Activated CD4-positive, CD25-positive, alpha-beta regulatory T cell treated with anti-CD3 and anti-CD28 coated beads, Interleukin-2, amount 50 U/mL, for 24 hours (primary cell): ENCODE measurements at regions not wholly inside any gene's neighbourhood (a gene's known extent, or its start where the extent isn't known, plus 50 kb on each side); places are given as distances from the start of the nearest gene placed in this dataset.
"Not testable (repeated sequence)": the region's sequence is repeated elsewhere in the genome, so short reads cannot be mapped to it uniquely, and the experiment has no call there.

Source experiments
- ATAC-seq, 2 donors: fragments of 150-1000 bp; cut with Tn5 transposase; one replicate each; pipeline ENCODE4 v1.10.0; 2021; ENCODE audit warnings: mild to moderate bottlenecking in 1 of 2, moderate library complexity in 1 of 2

- ATAC-seq, result no peak
Measured at GRCh38 chr22:35138521-35138920, 72.6 kb downstream of the ISX start.

DNA sequence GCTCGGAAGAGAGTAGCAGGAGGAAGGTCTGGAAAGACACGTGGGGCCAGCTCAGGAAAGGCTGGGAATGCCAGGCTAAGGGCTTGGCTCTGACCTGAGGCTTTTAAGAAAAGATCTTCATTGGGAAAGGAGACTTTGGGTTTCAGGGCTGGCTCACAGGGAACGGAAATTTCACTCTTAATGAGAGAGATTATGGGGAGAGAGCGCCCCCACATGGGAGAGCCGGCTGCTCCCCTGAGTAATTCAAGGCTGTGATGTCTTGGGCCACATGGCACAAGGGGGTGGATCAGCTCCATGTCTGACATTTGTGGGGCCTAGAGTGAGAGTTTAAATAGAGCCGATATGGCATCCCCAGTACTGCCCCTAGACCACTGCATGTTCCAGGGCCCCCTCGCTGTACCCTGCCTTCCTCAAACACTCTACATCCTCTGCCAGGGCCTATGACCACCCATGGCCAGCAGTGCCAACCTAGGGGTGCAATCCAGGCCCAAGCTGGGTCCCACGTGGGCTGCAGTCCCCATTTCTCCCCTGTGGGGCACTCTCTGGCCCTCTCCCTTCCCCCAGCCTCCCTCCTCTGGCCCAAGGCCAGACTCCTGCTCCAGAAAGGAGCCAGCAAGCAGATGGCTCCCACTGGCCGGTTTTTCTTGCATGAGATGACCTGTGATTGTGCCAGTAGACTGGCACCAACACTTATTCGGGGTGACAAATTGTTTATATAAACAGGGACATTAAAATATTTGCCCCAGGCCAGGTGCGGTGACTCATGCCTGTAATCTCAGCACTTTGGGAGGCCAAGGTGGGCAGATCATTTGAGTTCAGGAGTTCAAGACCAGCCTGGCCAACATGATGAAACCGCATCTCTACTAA is 75.2 kb downstream of the ISX start:
- ATAC-seq, result no peak

DNA sequence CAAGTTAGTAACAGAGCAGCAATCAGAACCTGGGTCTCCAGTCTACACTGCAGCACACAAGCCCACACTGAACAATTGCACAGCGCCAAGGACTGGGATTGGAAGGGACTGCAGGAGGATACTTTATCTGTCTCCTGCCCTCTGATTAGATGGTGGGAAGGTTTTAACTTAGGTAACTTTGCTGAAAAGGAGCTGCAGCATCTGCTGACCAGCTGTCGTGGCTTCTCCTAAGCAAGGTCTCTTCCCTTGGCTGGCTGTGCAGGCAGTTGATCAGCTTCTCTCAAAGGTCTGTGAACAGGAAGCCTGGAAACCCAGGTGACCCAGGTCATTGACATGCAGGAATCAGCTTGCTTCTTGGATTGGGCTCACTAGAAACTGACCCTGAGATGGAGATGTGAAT is 82.4 kb downstream of the ISX start:
- no peak for ATAC-seq

DNA sequence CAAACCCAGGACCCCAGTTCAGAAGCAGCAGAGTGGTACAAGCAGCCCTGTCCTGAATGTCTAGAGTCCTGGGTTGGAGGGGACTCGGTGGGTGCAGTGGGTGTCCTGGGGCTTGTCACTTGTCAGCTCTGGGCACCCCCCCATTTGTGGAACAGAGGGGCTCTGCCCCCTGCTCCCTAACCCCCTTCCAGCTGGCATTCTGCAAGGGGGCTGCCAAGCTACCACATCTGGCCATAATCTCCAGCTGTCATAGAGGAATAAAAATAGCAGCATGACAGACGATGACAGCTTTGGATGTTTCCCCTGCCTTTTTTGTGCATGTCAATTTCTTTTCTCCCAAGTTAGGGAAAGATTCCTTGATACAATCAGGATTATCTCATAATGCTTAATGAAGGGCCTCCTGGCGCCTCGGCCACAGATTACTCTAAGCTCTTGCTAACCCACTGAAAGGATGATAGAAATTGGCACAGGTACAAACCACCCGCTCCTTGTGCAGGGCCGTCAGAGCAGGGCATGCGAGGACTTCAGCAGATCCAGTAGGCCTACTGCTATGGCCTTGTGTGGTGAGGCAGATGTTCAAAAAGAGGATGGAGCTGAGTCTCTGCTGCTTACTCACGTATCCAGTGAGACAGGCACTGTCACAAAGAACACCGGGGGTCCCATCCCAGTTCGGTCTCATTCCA is 83.0 kb downstream of the ISX start:
- ATAC-seq, result no peak

- peak in 1 of 2 donors; percentile 27 for ATAC-seq
Measured at GRCh38 chr22:35150183-35151107, 84.5 kb downstream of the ISX start.

DNA sequence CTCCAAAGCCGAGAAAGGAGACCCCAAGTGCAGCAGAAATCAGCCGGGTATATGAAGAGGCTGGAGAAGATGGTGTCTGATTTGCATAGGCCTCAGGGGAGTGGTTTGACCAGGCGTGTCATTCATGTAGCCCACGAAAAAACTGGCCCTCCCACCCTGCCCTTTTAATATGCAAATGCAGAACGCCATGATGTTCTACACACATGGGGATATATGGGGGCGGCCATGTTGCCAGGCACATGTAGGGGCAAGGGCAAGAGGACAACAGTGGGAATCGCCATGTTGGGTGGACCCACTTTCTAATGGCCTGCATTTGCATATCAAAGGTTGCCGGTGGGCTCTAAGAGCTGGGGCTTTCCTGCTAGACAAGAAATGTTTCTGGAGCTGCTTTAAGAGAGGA is 86.4 kb downstream of the ISX start:
- no peak for ATAC-seq

GRCh38 chr22:35154937-35155387 is 89.0 kb downstream of the ISX start:
- no peak for ATAC-seq

- ATAC-seq, result no peak
Measured at GRCh38 chr22:35155403-35156025, 89.6 kb downstream of the ISX start.

DNA sequence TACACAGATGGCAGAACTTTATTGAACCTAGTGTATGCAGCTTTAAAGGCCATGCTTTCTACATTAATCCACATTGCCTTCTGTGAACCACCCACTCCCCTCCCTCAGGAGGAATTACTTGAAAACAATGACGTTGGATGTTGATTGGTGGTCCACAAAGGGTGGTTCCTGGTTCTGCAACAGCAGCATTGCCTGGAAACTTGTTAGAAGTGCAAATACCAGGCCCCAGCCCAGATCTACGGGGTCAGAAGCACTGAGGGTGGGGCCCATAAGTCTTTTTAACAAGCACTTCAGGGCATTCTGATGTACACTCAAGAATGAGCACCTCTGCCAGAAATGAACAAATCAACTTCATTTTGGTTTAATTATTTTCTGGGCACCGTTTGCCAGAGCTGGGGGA is 91.0 kb downstream of the ISX start:
- no peak for ATAC-seq

DNA sequence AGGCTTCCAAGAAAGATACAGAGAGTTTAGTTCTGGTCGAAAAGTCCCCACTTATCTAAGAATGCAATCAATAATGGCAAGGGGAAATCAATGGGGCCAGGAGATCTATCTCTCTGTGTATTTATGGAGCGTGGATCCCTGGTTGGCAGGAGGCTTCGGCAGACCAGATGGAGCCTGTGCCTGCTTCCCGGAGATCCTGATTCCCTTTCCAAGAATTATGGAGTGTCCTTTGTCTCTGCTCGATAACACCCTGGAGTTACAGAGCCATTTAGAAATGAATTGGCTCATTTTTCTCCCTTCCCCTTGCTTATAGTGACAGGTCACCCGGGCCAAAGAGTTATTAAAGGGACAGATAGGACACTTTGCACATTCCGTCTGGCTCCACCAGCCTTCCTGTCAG is 92.4 kb downstream of the ISX start:
- no peak for ATAC-seq

DNA sequence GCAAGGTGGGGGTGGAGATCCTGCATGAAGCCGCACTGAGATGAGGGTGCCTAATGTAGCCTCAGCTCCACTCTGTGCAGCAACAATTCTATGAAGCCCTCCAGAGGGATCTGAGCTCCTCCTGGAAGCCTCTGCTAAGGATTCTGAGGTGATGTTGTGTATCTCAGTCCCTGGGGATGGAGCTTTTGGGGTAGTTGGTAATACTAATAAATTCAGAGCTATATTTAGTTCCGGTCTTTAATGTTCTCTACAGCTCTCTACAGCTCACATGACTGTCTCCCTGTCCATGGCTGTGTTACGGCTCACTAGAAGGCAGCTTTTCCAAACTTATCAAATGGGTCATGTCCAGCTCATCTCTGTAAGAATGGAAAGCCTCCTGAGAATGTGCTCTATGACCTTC is 93.4 kb downstream of the ISX start:
- ATAC-seq, result no peak

- no peak for ATAC-seq
Measured at GRCh38 chr22:35160268-35160667, 94.3 kb downstream of the ISX start.

- not testable (repeated sequence) for ATAC-seq
Measured at GRCh38 chr22:35165896-35166295, 91.4 kb upstream of the HMGXB4 start.

DNA sequence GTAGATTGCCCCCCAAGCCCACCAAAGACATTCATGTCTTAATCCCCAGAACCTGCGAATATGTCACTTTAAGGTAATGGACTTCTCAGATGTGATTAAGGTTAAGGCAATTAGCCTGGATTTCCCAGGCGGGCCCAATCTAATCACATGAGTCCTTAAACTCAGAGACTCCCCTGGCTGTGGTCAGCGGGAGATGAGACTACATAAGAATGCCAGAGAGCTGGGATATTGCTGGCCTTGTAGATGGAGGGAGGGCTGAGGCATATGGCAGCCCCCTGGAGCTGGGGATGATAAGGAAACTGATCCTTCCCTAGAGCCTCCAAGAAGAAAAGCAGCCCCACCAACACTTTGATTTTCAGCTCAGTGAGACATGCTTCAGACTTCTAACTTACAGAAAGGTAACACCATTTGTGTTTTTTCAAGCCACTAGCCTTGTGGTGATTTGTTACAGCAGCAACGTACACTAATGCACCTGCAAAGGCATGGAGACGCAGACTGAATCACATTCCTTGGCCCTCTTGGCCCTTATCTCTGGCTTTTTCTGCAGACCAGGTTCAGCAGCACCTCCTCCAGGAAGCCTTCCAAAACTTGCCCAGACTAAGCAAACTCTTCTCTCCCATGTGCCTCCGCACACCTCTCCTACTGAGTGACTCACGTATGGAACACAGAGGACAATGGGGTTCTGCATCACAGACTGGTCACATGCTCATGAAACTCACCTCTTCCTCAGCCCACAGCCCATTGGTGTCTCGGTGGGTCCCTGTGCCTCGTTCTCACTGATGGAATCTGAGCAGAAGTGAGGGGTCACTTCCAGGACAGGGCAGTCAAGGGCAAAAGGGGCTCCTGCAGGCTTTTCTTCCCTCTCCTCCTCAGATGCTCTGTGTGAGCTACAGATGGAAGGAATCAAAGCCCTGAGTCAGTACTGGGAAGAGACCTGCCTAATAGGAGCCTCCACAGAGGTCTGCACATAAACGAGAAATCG is 86.3 kb upstream of the HMGXB4 start:
- ATAC-seq, result no peak

DNA sequence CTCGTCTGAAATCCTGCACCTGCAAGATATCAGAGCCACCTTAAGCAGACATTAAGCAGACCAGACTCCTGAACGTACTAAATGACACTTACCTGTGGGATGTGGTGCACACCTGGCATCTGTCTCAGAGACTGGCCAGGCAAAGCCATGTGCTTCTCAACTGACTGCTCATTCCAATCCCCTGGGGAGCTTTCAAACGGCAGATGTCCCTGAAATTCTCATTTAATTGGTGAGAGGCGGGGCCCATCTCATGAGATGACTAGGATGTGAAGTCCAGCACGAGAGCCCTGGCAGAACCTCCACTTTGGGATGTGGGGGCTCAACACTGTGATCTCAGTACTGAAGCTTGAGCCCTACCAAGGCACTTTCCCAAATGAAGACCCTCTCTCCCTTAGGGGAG is 84.9 kb upstream of the HMGXB4 start:
- ATAC-seq, result no peak

DNA sequence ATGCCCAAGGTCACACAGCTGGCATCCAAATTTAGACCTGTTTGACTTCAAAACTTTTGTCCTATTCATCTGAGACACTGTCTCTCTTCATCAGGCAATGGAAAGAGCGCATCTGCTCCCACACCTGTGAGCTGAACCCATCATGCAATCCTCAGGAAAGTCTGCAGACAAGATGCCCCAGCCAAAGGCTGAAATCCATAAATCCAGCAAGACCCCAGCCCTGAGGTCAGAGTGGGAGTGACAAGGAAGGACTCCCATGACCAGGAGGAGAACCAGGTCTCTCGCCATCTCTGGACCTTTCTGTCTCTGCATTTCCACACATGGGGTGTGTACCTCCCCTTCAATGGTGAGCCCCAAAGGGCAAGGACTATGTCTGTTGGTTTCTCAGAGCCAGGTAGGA is 83.6 kb upstream of the HMGXB4 start:
- ATAC-seq, result no peak

- ATAC-seq, result no peak
Measured at GRCh38 chr22:35174401-35175038, 82.8 kb upstream of the HMGXB4 start.

DNA sequence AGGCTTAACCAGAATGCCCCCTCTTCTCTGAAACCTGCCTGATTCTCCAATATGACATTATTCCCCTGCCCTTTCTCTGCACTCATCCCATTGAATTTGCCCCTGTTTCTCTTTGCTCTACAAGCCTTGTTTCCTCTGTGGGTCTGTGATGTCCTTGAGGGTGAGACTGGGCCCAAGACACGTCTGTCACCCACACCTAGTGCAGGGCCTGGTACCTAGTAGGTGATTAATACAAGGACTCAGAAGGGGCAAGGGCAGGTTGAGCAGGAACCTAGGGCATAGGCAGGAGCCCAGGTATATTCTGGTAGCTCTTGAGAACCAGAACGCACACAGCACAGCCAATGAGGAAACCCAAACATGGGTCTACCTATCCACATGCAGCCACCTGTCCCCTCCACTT is 81.9 kb upstream of the HMGXB4 start:
- no peak for ATAC-seq

DNA sequence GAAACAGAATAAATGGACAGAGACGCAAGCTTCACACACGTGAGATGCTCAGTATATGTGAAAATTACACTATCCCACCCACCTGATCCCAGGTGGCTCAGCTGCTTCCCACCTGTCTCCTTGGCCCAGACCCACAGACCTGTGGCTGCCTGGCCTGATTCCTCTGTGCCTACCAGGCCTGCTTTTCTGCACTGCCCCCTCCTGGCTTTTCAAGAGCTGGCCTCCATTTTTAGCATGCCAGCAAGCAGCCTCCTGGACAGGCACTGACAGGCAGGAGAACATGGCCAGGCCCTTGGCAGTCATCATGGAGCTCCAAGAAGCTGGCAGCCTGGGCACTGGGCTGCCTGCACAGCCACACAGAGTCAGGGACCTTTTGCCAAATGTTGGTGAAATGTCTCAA is 79.5 kb upstream of the HMGXB4 start:
- no peak for ATAC-seq

DNA sequence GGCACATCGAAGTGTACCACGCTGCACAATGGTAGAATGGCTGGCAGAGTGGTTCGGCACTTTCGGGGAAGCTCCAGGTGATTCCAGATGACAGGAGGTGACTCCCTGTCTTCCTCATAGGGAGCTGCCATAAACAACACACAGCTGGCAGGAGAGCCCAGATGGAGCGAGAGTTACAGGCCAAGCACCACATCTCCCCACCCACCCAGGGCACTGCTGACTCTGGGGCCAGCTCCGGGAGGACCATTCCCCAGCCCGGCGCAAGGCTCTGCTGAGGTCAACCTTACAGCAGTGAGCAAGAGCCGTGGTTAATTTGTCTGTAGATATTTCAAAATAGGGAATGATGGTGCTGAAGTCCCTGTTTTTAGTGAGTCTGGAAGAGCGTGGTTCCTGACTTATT is 78.8 kb upstream of the HMGXB4 start:
- ATAC-seq, result no peak

GRCh38 chr22:35183917-35184316 is 73.4 kb upstream of the HMGXB4 start:
- ATAC-seq, result no peak
